ENCODE measurements at regions not wholly inside any gene's neighbourhood (a gene's known extent, or its start where the extent isn't known, plus 50 kb on each side); places are given as distances from the start of the nearest gene placed in this dataset.

DNA sequence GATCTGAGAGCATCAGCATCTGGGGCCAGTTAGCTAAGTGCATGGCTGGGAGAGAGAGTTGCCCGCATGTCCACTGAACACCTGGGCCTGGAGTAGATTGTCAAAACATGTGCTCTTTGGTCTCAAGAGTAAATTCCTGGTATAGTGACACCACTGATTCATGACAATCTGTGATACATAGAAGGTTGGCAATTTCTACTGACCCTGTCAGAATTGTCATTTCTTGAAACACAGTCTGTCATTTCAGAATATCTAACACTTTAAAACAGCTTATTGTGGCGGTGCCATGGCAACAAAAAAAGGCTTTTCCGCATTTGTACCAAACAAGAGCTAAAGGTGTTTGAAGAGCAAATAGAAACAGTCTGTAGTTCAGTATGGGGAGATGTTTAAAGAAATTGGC is 186.4 kb upstream of the FAM78B start:
- H3K4me1 Mint-ChIP-seq: no peaks in the 10 kb centered on the region
- peaks cover 4% of the 10 kb centered on the region for H3K27me3 Mint-ChIP-seq (ENCODE audit: low read depth, poor library complexity)
- H3K27ac Mint-ChIP-seq: no peak overlapping the region

DNA sequence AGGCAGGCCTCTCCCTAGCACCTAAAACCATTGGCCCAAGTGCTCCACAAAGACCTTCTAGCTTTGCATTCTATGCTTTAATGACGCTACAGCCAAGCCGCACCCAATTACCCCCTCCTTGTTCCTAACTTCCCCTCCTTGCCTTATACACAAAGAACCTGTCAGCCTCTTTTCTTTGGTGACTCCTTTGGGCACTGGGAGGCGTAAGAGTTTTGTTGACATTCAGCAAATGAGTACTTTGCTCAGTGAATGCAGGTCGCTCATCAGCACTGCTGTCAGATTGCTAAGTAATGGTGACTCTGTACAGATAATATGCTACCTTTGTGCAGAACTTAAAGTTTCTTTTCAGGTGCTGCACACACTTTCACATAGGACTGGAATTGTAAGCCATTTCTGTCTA is 187.6 kb upstream of the FAM78B start:
- Mint-ChIP-seq H3K4me3 (no peak overlapping the region), H3K36me3 (ENCODE audit: low read depth) (no peaks in the 10 kb centered on the region), H3K4me1 (no peaks in the 10 kb centered on the region), H3K27ac (no peak overlapping the region), H3K27me3 (ENCODE audit: low read depth, poor library complexity) (peaks cover 5% of the 10 kb centered on the region), H3K9me3 (no peaks in the 10 kb centered on the region)
- no peak for DNase-seq
- TF ChIP-seq, protein P1, sequence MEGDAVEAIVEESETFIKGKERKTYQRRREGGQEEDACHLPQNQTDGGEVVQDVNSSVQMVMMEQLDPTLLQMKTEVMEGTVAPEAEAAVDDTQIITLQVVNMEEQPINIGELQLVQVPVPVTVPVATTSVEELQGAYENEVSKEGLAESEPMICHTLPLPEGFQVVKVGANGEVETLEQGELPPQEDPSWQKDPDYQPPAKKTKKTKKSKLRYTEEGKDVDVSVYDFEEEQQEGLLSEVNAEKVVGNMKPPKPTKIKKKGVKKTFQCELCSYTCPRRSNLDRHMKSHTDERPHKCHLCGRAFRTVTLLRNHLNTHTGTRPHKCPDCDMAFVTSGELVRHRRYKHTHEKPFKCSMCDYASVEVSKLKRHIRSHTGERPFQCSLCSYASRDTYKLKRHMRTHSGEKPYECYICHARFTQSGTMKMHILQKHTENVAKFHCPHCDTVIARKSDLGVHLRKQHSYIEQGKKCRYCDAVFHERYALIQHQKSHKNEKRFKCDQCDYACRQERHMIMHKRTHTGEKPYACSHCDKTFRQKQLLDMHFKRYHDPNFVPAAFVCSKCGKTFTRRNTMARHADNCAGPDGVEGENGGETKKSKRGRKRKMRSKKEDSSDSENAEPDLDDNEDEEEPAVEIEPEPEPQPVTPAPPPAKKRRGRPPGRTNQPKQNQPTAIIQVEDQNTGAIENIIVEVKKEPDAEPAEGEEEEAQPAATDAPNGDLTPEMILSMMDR (IDR thresholded peaks at IDR 0.05): no peak

More for the DNA sequence above, 186.4 kb upstream of the FAM78B start:
- Mint-ChIP-seq H3K36me3 (ENCODE audit: low read depth) (no peaks in the 10 kb centered on the region), H3K9me3 (no peaks in the 10 kb centered on the region), H3K4me3 (no peak overlapping the region)
- no peak for DNase-seq
- TF ChIP-seq, protein P1 (IDR thresholded peaks at IDR 0.05): no peak

DNA sequence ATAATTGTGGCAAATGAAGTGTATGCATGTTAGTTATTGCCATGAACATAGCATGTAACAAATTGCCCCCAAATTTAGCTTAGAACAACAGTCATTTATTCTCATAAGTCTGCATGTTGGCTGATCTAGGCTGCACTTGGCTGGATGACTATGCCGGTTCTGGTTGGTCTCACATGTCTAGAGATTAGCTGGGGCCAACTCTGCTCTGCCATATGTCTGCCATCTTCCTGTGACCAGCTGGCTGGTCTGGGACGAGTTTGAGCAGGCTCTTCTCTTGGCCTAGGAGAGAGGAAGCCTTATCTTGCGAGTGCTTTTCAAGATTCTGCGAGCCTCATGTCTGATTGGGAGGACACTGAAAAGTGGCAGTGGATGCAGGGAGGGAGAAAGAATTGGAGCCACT is 198.3 kb upstream of the FAM78B start:
- H3K27ac Mint-ChIP-seq: no peak overlapping the region
- peaks cover 11% of the 10 kb centered on the region for H3K9me3 Mint-ChIP-seq
- no peaks in the 10 kb centered on the region for H3K36me3 Mint-ChIP-seq (ENCODE audit: low read depth)
- no peaks in the 10 kb centered on the region for H3K4me1 Mint-ChIP-seq
- H3K4me3 Mint-ChIP-seq: no peak overlapping the region
- peaks cover 16% of the 10 kb centered on the region for H3K27me3 Mint-ChIP-seq (ENCODE audit: low read depth, poor library complexity)
- TF ChIP-seq, protein P1 (IDR thresholded peaks at IDR 0.05): no peak
- no peak for DNase-seq

DNA sequence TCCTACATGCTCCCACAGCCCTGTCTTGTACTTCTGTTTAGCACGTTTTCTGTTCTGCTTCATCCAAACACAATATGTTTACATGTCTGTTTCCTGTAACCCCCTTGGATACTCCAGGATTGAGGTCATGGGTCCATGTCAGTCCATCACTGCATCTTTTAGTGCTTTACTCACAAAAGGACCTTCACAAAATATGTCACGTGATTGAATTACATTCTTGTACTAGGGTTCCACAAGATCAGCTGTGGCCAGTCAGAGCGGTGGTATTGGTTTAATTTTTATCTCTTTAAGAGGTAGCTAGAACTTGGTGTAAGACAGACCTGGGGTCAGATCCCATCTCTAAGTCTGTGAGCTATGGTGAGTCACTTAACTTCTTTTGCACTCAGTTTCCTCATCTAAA is 201.2 kb upstream of the FAM78B start:
- no peak for DNase-seq
- TF ChIP-seq, protein P1 (IDR thresholded peaks at IDR 0.05): no peak
- no peaks in the 10 kb centered on the region for H3K4me1 Mint-ChIP-seq
- H3K36me3 Mint-ChIP-seq (ENCODE audit: low read depth): no peaks in the 10 kb centered on the region
- no peak overlapping the region for H3K27ac Mint-ChIP-seq
- peaks cover 16% of the 10 kb centered on the region for H3K27me3 Mint-ChIP-seq (ENCODE audit: low read depth, poor library complexity)
- H3K9me3 Mint-ChIP-seq: peaks cover 9% of the 10 kb centered on the region
- no peak overlapping the region for H3K4me3 Mint-ChIP-seq

DNA sequence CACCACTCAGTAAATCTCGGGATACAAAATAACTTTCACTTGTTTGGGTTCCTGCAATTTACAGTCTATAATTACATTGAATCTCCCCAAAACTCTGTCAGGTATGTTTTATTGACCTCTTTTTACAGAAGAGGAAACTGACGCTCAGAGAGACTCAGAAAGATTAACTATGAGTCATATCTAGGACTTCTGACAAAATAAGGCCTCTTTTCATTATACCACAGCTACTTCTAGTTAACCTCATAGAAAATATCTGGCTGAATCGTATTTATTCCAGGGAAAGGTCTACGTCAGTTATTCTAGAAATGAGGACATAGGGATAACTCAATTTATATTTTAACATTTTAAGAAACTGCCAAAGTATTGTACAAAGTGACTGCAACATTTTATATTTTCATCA is 211.1 kb upstream of the FAM78B start:
- DNase-seq: no peak
- H3K27ac Mint-ChIP-seq: no peak overlapping the region
- TF ChIP-seq, protein P1 (IDR thresholded peaks at IDR 0.05): no peak
- no peak overlapping the region for H3K4me3 Mint-ChIP-seq
- H3K27me3 Mint-ChIP-seq (ENCODE audit: low read depth, poor library complexity): no peaks in the 10 kb centered on the region
- H3K4me1 Mint-ChIP-seq: peaks cover 5% of the 10 kb centered on the region
- H3K9me3 Mint-ChIP-seq: no peaks in the 10 kb centered on the region
- H3K36me3 Mint-ChIP-seq (ENCODE audit: low read depth): no peaks in the 10 kb centered on the region

DNA sequence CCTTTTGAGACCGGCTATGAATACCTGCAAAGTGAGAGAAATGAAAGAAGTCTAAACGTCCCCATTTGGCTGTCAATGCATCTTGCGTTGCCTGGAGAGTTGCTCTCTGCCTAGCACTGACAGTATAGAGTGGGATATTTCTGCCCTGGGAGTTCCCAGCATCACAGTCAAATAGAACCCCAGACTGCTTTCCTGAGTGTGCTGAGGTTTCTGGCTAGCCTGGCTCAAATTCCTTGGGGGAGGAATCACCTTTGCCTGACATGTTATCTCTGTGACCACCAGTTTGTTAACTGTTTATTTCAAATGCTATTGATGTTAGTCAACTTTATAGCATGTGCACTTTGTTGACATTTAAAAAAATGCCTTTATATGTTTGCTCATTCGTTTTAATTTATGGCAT is 212.0 kb upstream of the FAM78B start:
- no peaks in the 10 kb centered on the region for H3K27me3 Mint-ChIP-seq (ENCODE audit: low read depth, poor library complexity)
- peaks cover 5% of the 10 kb centered on the region for H3K4me1 Mint-ChIP-seq
- H3K27ac Mint-ChIP-seq: no peak overlapping the region
- DNase-seq: no peak
- no peaks in the 10 kb centered on the region for H3K9me3 Mint-ChIP-seq
- no peaks in the 10 kb centered on the region for H3K36me3 Mint-ChIP-seq (ENCODE audit: low read depth)
- TF ChIP-seq, protein P1 (IDR thresholded peaks at IDR 0.05): no peak
- H3K4me3 Mint-ChIP-seq: no peak overlapping the region
